GM12864 (cell line): ENCODE measurements at regions not wholly inside any gene's neighbourhood (a gene's known extent, or its start where the extent isn't known, plus 50 kb on each side); places are given as distances from the start of the nearest gene placed in this dataset.
"Not testable (repeated sequence)": the region's sequence is repeated elsewhere in the genome, so short reads cannot be mapped to it uniquely, and the experiment has no call there.

ENCODE experiments used
- DNase-seq: peaks from one replicate; pipeline ENCODE4 v3.0.0-alpha.2; 2011; ENCODE audit warnings: low read depth
- H3K4me3 ChIP-seq: 2 replicates; pipeline ENCODE4 v1.5.1; 2011; ENCODE audit warnings: mild to moderate bottlenecking, low read depth, low read length, control low read depth
- CTCF ChIP-seq: IDR thresholded peaks from 2 replicates; pipeline ENCODE4 v1.5.1; 2011; ENCODE audit warnings: low read depth, mild to moderate bottlenecking, moderate library complexity, low read length, control low read depth, inconsistent platforms; ENCODE audit errors: missing control alignments

GRCh38 chr12:69042970-69043369 is 110.0 kb upstream of the CPM start:
- no peak for DNase-seq
- no peak overlapping the region for H3K4me3 ChIP-seq
- TF ChIP-seq CTCF: no peak

GRCh38 chr12:69044887-69045286 is 111.9 kb upstream of the CPM start:
- no peak for TF ChIP-seq CTCF
- no peak for DNase-seq
- no peak overlapping the region for H3K4me3 ChIP-seq

GRCh38 chr12:69045430-69045829 is 112.5 kb upstream of the CPM start:
- DNase-seq: no peak
- H3K4me3 ChIP-seq: no peak overlapping the region
- no peak for TF ChIP-seq CTCF

- TF ChIP-seq CTCF: no peak
- no peak for DNase-seq
Measured at GRCh38 chr12:69046363-69046762, 113.4 kb upstream of the CPM start.

GRCh38 chr12:69046920-69047319 is 113.9 kb upstream of the CPM start:
- no peak for TF ChIP-seq CTCF
- DNase-seq: no peak
- no peak overlapping the region for H3K4me3 ChIP-seq

More at GRCh38 chr12:69046363-69046762, 113.4 kb upstream of the CPM start:
- no peak overlapping the region for H3K4me3 ChIP-seq

- no peak overlapping the region for H3K4me3 ChIP-seq
- no peak for DNase-seq
- no peak for TF ChIP-seq CTCF
Measured at GRCh38 chr12:69047990-69048389, 115.0 kb upstream of the CPM start.

- not testable (repeated sequence) for DNase-seq, H3K4me3 ChIP-seq
Measured at GRCh38 chr12:69049855-69050254, 116.9 kb upstream of the CPM start.
